GM18519 (cell line): ENCODE measurements at regions not wholly inside any gene's neighbourhood (a gene's known extent, or its start where the extent isn't known, plus 50 kb on each side); places are given as distances from the start of the nearest gene placed in this dataset.
A peak's percentile ranks its signal among the peaks of the same experiment; 100 is the strongest.

ENCODE experiments used
- ATAC-seq: cut with Tn5 transposase; IDR thresholded peaks from one replicate; pipeline ENCODE4 v1.9.1; 2021; ENCODE audit warnings: mild to moderate bottlenecking, moderate library complexity; ENCODE audit not compliant: unreplicated experiment, low FRiP score

GRCh38 chr1:240005997-240006650, 85.6 kb upstream of the FMN2 start:
- no peak for ATAC-seq

GRCh38 chr1:240008298-240008697, 83.4 kb upstream of the FMN2 start:
- ATAC-seq, result no peak

DNA sequence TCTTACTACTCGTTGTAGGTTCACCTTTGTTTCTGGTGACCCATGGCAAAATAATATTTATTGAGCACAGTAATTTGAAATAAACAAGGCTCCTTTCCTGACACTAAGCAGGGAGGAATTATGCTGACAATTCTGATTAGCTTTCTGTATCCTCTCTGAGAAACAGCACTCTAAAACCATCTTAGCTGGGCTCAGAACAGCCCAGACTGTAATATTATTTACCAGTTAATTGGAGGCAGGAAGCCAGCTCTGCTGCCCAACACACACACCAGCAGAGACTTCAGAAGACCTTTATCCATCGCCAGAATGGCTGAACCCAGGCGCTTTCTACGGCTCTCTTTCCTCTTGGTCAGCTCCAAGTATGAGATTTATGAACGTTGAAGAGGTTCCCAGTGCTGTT, 77.6 kb upstream of the FMN2 start:
- no peak for ATAC-seq

DNA sequence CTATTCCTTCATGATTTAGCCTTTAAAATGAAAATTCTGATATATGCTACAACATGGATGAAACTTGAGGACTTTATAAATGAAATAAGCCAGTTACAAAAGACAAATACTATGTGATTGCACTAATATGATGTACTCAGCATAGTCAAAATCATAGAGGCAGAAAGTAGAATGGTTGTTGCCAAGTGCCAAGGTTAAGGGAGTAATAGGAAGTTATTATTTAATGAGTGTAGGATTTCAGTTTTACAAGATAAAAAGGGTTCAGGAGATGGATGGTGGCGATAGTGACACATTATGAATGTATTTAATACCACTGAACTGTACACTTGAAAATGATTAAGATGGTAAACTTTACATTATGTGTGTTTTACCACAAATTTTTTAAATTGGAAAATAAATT, 73.1 kb upstream of the FMN2 start:
- no peak for ATAC-seq

DNA sequence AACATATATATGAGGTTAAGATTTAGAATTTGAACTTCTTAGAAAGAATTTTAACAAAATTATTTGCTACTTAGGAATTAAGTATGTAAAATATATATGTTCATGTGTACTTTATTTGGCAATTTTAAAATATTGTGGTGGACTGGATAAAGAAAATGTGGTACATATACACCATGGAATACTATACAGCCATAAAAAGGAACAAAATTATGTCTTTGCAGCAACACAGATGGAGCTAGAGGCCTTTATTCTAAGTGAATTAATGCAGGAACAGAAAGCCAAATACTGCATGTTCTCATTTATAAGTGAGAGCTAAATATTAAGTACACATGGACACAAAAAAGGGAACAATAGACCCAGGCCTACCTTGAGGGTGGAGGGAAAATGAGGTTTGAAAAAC, 72.2 kb upstream of the FMN2 start:
- ATAC-seq, result no peak

DNA sequence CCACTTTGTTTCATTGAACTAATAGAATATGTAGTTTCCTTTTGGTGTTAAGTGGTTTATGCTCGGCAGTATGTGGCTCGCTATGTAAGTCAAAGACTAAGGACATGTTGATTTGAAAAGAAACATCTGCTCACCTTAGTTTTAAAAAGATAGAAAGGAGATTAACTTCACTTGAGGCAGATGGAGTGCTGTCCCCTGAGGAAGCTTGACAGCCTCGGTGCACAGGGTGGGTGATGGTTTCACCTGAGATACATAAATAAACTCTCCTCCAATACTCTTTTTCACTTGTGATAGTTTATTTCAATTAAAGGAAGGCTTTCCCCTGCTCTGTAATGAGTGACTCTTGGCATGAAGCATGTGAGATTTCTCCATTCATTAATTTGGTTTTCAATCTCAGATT, 70.8 kb upstream of the FMN2 start:
- ATAC-seq, result no peak

- ATAC-seq, result no peak
Observed at GRCh38 chr1:240021709-240022108, 70.0 kb upstream of the FMN2 start.

DNA sequence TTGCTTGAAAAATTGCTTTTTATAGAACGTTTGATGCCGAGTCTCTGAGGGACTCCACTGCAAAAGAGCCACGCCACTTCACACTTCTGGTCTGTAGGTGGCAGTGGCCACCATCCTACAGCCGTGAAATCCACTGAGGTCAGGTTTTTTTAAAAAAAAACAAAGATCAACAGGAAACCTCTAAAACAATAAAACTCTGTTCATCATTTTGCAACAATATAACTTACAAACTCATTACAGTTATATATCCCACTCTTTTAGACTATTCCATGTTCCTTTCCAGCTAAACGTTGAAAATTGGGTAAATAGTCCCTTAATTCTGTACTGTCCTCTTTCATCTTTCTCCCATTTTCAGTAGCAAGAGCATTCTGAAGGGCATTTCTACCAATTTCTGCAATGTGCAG, 64.6 kb upstream of the FMN2 start:
- ATAC-seq, result peak; percentile 91

GRCh38 chr1:240029418-240029817, 62.3 kb upstream of the FMN2 start:
- no peak for ATAC-seq

- no peak for ATAC-seq
Observed at GRCh38 chr1:240030236-240030635, 61.4 kb upstream of the FMN2 start.

DNA sequence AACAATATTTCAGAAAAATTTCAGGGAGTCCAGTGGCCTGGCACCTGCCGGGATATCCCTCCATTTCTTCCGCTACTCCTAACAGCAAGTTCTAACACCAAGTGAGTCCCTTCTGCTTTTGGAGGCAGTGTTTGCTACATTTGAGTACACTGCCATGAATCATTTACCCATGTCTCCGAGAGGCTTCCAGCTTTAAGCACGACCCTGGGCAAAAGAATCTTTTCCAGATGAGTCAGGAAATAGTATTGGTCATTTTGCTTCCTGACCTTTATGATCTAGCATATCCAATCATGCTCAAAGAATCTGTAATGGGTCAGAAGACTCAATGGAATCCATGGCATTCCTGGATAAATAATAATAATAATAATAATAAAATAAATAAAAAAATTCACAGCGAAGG, 60.7 kb upstream of the FMN2 start:
- ATAC-seq, result no peak

DNA sequence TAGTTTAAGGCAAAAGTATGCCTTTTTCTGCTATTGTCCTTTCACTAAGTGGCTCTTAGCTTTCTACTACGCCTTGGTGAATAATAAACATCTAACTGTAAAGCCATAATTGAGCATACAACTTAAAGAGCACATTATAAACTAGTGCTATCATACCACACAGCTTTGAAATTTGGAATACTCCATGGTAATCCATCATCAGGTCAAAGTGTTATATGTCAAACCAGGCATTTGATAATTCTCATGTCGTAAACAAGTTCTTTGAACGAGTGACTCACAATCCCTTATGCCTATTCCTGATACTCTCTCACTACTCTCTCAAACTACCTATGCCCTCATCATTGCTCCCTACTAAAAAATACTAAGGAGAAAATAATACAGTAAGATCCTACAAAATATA, 60.3 kb upstream of the FMN2 start:
- ATAC-seq, result no peak

DNA sequence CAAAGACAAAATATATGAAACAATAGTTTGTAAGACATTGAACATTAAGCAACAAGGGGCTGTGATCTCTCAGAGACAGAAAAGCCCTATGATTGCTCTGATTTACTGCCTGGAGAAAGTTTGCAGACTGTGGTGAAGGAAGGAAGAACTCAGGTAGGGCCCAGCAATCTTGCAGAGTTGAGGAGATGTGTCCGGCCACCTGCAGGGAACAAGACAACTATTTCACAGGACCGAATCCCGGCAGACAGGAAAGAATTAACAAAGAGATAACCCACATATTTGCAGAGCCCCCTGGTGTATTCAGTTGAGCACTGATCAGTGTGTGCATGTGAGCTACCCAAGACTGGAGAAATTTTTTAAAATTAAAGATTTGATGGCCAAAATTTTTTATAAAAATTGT, 58.3 kb upstream of the FMN2 start:
- no peak for ATAC-seq

- ATAC-seq, result no peak
Observed at GRCh38 chr1:240036526-240036925, 55.2 kb upstream of the FMN2 start.
